LNCaP clone FGC (cell line): ENCODE measurements at regions not wholly inside any gene's neighbourhood (a gene's known extent, or its start where the extent isn't known, plus 50 kb on each side); places are given as distances from the start of the nearest gene placed in this dataset.

Experiments used
- DNase-seq: peaks from one replicate; pipeline ENCODE4 v3.0.0-alpha.2; 2011; ENCODE audit warnings: low read depth
- H3K4me3 ChIP-seq: 2 replicates; pipeline ENCODE4 v1.5.1; 2011; ENCODE audit warnings: mild to moderate bottlenecking, low read depth, low read length, control low read depth
- TF ChIP-seq, protein P1 (sequence below): IDR thresholded peaks from 2 replicates; pipeline ENCODE4 v1.5.1; 2012; ENCODE audit warnings: mild to moderate bottlenecking; ENCODE audit not compliant: control insufficient read depth, insufficient read depth; ENCODE audit errors: extremely low read depth

DNA sequence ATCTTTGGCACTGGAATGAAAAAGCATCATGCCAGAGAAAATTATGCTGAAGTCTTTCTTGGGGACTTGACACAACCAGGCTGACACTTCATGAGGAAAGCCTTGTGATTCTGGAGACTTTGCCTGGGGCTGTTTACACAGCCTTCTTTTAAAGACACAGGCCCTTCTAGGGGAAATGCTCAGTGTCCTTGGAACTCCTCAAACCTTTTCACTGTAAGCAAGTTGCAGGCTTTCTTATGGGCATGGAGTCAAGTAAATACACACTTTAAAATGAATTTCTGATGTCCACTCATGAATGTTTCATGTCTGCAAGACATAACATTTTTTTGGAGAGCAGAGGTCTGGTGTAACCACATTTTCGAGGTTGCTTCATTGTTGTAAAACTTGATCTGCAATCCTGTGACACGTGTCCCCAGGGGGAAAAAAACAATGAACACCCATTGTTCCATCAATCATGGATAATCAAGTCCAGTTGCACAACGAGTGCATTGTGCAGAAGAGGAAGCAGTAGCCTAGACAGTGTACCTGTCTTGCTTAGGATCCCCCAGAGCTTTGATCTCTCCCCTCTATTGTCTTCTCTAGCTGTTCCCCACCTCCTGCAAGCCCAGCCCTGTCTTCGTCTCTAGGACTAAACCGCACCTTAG is 155.1 kb upstream of the PRICKLE1 start:
- TF ChIP-seq, protein P1, sequence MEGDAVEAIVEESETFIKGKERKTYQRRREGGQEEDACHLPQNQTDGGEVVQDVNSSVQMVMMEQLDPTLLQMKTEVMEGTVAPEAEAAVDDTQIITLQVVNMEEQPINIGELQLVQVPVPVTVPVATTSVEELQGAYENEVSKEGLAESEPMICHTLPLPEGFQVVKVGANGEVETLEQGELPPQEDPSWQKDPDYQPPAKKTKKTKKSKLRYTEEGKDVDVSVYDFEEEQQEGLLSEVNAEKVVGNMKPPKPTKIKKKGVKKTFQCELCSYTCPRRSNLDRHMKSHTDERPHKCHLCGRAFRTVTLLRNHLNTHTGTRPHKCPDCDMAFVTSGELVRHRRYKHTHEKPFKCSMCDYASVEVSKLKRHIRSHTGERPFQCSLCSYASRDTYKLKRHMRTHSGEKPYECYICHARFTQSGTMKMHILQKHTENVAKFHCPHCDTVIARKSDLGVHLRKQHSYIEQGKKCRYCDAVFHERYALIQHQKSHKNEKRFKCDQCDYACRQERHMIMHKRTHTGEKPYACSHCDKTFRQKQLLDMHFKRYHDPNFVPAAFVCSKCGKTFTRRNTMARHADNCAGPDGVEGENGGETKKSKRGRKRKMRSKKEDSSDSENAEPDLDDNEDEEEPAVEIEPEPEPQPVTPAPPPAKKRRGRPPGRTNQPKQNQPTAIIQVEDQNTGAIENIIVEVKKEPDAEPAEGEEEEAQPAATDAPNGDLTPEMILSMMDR, result no peak
- no peak overlapping the region for H3K4me3 ChIP-seq
- peak; percentile 53 for DNase-seq

DNA sequence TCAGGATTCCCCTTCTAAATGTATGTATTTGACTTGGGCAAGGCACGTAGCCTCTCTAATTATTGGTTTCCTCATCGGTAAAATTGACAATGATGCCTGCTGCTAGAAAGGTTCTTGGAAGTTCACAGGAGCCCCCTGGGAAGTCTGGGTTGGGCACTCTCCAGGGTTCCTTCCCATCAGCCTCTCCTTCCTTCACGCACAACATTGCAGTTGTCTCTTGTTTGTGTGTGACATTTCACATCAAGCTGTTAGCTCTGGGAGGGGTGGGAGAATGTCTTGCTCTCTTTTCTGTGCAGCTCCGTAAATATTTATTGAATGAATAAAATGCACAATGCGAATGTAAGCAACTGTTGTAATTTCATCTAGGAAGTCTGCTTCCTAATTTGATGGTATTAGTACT is 153.2 kb upstream of the PRICKLE1 start:
- TF ChIP-seq, protein P1, result no peak
- no peak overlapping the region for H3K4me3 ChIP-seq
- DNase-seq, result no peak

DNA sequence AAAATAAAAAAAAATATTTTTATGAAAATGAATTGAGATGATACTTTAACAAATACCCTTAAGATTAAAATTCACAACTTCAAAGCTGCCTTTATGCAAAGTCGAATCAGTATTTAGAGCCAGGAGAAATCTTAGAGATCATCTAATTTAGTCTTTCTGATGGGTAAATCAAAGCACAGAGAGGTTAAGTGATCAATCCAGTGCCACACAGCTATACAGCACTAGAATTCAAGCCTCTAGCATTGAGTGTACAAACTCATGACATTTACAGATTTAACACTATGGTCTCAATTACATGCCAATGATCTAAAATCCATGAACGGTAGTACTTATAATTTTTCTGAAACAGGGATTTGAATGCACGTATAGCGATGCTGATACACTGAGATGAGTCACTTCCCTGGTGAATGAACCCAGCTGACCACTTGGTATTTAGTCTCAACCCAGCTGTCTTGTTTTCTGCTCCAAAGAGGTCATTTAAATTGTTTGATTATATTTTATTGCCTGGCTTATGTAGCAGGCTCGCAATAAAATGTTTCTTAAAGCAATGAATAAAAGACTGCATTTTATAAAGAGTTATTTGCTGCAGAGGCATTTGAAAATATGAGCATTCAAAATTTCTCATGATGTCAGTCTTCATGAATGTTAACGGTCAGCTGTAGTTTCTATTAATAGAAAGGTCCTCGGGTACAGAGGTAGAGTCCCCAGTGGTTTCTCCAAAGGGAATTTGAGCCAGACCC is 152.4 kb upstream of the PRICKLE1 start:
- TF ChIP-seq, protein P1, result no peak
- no peak for DNase-seq
- H3K4me3 ChIP-seq, result no peak overlapping the region

DNA sequence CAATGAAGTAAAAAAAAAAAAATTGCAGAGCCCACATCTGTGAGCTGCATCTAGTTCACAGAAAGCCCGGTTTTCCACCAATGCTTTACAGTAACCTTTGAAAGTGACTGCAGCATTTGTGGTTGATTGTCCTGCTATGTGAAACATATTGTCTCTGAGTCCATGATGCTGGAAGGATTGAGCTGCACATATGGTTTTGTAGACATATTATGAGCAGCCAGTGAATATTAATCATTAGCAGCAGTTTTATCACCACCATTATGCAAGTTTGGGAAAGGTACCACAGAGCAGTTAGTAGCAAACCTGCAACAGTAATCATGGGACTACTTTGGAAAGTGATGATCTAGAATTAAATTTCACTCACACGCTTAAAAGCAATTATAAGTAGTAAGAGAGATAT is 151.5 kb upstream of the PRICKLE1 start:
- TF ChIP-seq, protein P1, result no peak
- DNase-seq, result no peak
- H3K4me3 ChIP-seq, result no peak overlapping the region

DNA sequence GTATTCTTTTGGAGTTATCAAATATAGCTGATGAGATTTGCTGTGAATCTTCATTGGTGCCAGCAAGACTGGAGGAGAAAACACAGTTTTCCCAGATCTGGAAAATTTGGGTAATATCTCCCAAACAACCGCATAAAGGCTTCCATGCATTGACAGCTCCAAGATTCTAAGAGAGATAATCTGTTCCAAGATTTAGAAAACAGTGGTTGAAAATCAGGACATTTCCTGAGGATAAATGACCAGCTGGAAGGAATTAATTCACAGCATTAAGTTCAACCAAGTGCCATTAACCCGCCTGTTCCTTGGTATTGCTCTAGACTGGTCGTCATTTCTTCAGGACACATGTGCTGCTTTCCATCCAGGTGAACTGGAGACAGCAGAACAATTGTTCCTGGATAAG is 147.9 kb upstream of the PRICKLE1 start:
- TF ChIP-seq, protein P1, result no peak
- no peak for DNase-seq
- H3K4me3 ChIP-seq, result no peak overlapping the region

DNA sequence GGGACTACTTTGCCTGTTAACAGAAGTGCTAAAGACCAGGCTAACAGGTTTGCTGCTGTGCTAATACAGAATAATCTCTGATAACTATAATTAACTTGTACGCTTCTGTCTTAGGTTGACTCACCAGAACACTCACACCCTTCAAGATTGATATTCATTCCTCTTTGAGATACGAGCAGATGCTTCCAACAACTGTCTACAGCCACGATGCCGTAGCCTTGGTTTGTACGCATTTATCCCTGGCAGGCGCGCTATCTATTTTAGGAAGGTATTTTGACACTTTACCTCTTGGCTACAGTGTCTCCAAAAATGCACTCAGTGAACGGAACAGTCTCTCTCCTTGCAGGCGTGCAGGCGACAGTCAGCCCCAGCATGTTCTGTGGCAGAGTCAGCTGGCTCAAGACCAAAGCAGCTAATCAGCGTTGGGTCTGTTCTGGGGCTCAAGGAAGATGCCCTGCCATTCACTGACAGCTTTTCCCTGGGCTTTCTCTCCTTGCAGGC is 146.4 kb upstream of the PRICKLE1 start:
- TF ChIP-seq, protein P1, result no peak
- H3K4me3 ChIP-seq, result no peak overlapping the region

More for the DNA sequence above, 146.4 kb upstream of the PRICKLE1 start:
- no peak for DNase-seq
